ENCODE measurements at regions not wholly inside any gene's neighbourhood (a gene's known extent, or its start where the extent isn't known, plus 50 kb on each side); places are given as distances from the start of the nearest gene placed in this dataset.
"Not testable (repeated sequence)": the region's sequence is repeated elsewhere in the genome, so short reads cannot be mapped to it uniquely, and the experiment has no call there.

GRCh38 chr12:8354741-8355140 lies 101.0 kb upstream of the CLEC6A start:
- H3K36me3 Mint-ChIP-seq (ENCODE audit: low read depth); H3K4me1 Mint-ChIP-seq (ENCODE audit: low read depth); H3K4me3 Mint-ChIP-seq (ENCODE audit: low read depth); H3K27ac Mint-ChIP-seq; intact Hi-C loops (cut with micrococcal nuclease); H3K9me3 Mint-ChIP-seq; DNase-seq (ENCODE audit: low spot score); H3K27me3 Mint-ChIP-seq (ENCODE audit: low read depth): not testable (repeated sequence)

DNA sequence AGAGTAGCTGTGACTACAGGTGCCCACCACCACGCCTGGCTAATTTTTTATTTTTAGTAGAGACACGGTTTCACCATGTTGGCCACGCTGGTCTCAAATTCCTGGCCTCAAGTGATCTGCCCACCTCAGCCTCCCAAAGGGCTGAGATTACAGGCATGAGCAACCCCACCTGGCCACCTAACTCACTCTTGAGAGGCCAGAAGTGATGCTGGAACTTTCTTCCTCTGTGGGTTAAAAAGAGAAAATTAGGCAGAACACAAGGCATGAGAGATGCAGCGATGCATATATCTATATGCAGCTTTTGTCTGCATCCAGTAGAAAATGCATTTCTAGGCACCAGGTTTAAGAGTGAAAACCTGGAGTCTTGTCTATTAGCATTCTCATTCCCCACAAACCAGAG lies 100.2 kb upstream of the CLEC6A start:
- H3K27me3 Mint-ChIP-seq (ENCODE audit: low read depth); H3K36me3 Mint-ChIP-seq (ENCODE audit: low read depth); intact Hi-C loops (cut with micrococcal nuclease); DNase-seq (ENCODE audit: low spot score); H3K9me3 Mint-ChIP-seq; H3K27ac Mint-ChIP-seq; H3K4me1 Mint-ChIP-seq (ENCODE audit: low read depth); H3K4me3 Mint-ChIP-seq (ENCODE audit: low read depth): not testable (repeated sequence)

- intact Hi-C loops (cut with micrococcal nuclease); H3K27me3 Mint-ChIP-seq (ENCODE audit: low read depth); H3K9me3 Mint-ChIP-seq; H3K36me3 Mint-ChIP-seq (ENCODE audit: low read depth); H3K27ac Mint-ChIP-seq; DNase-seq (ENCODE audit: low spot score); H3K4me3 Mint-ChIP-seq (ENCODE audit: low read depth); H3K4me1 Mint-ChIP-seq (ENCODE audit: low read depth): not testable (repeated sequence)
Measured at GRCh38 chr12:8373744-8374143, 82.0 kb upstream of the CLEC6A start.

DNA sequence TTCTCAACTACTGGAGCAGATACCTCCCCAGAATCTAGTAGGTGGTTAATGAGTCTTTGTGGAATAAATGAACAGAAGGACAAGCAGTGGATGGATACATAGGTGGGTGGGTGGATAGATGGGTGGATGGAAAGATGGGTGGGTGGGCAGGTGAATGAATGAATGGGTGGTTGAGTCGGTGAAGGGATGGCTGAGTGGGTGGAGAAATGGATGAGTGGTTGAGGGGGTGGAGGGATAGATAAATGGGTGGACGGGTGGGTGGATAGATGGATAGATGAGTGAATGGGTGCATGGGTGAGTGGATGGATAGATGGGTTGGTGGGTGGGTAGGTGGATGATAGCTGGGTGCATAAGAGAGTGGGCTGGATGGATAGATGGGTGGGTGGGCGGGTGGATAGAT lies 80.6 kb upstream of the CLEC6A start:
- intact Hi-C loops (cut with micrococcal nuclease); H3K27me3 Mint-ChIP-seq (ENCODE audit: low read depth); H3K27ac Mint-ChIP-seq; H3K4me3 Mint-ChIP-seq (ENCODE audit: low read depth); DNase-seq (ENCODE audit: low spot score); H3K9me3 Mint-ChIP-seq; H3K36me3 Mint-ChIP-seq (ENCODE audit: low read depth); H3K4me1 Mint-ChIP-seq (ENCODE audit: low read depth): not testable (repeated sequence)

GRCh38 chr12:8377756-8378155 lies 78.0 kb upstream of the CLEC6A start:
- intact Hi-C loops (cut with micrococcal nuclease); H3K9me3 Mint-ChIP-seq; H3K27ac Mint-ChIP-seq; H3K36me3 Mint-ChIP-seq (ENCODE audit: low read depth); H3K4me3 Mint-ChIP-seq (ENCODE audit: low read depth); DNase-seq (ENCODE audit: low spot score); H3K4me1 Mint-ChIP-seq (ENCODE audit: low read depth); H3K27me3 Mint-ChIP-seq (ENCODE audit: low read depth): not testable (repeated sequence)

DNA sequence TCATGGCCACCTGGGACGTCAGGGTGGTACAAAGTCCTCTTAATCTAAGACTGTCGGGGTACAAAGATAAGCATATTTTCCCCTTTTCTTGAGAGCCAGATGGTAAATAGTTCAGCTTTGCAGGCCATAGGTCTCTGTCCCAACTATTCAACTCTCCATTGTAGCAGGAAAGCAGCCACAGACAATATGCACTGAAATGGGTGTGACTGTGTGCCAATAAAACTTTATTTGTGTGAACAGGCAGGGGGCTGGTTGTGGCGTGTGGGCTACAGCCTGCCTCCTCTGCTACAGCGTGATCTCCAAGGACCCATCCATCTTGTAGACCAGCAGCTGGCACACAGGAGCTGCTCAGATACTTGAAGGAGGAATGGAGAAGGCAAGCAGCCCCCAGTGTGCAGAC lies 73.2 kb upstream of the CLEC6A start:
- H3K36me3 Mint-ChIP-seq (ENCODE audit: low read depth); H3K9me3 Mint-ChIP-seq; H3K4me3 Mint-ChIP-seq (ENCODE audit: low read depth); intact Hi-C loops (cut with micrococcal nuclease); H3K27ac Mint-ChIP-seq; H3K27me3 Mint-ChIP-seq (ENCODE audit: low read depth); H3K4me1 Mint-ChIP-seq (ENCODE audit: low read depth); DNase-seq (ENCODE audit: low spot score): not testable (repeated sequence)

GRCh38 chr12:8384686-8385085 lies 71.1 kb upstream of the CLEC6A start:
- H3K4me1 Mint-ChIP-seq (ENCODE audit: low read depth); intact Hi-C loops (cut with micrococcal nuclease); H3K4me3 Mint-ChIP-seq (ENCODE audit: low read depth); H3K27ac Mint-ChIP-seq; H3K9me3 Mint-ChIP-seq; H3K36me3 Mint-ChIP-seq (ENCODE audit: low read depth); DNase-seq (ENCODE audit: low spot score): not testable (repeated sequence)
- peaks cover 13% of the 10 kb centered on the region for H3K27me3 Mint-ChIP-seq (ENCODE audit: low read depth)

GRCh38 chr12:8385431-8385830 lies 70.3 kb upstream of the CLEC6A start:
- DNase-seq (ENCODE audit: low spot score); H3K4me1 Mint-ChIP-seq (ENCODE audit: low read depth); intact Hi-C loops (cut with micrococcal nuclease); H3K27ac Mint-ChIP-seq; H3K36me3 Mint-ChIP-seq (ENCODE audit: low read depth); H3K4me3 Mint-ChIP-seq (ENCODE audit: low read depth); H3K9me3 Mint-ChIP-seq: not testable (repeated sequence)
- H3K27me3 Mint-ChIP-seq (ENCODE audit: low read depth) = peaks cover 13% of the 10 kb centered on the region

DNA sequence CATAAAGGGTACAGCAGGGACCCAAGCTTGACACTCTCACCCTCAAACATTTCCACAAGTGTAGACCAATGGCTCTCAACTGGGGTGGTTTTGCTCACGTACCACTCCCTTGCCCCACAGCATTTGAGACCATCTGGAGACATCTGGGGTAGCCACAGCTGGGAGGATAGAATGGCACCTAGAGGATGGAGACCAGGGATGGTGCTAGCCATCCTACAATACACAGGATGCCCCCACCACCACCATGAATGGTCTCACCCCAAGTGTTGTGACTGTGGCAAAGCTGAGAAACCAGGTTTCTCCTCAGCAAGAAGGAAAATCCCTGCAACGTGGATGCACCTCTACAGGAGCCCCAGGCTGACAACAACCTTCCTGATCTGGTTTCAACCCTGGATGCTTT lies 69.1 kb upstream of the CLEC6A start:
- H3K36me3 Mint-ChIP-seq (ENCODE audit: low read depth); H3K4me3 Mint-ChIP-seq (ENCODE audit: low read depth); H3K9me3 Mint-ChIP-seq; H3K4me1 Mint-ChIP-seq (ENCODE audit: low read depth); intact Hi-C loops (cut with micrococcal nuclease); DNase-seq (ENCODE audit: low spot score); H3K27ac Mint-ChIP-seq: not testable (repeated sequence)
- peaks cover 14% of the 10 kb centered on the region for H3K27me3 Mint-ChIP-seq (ENCODE audit: low read depth)

- peaks cover 16% of the 10 kb centered on the region for H3K27me3 Mint-ChIP-seq (ENCODE audit: low read depth)
- DNase-seq (ENCODE audit: low spot score); intact Hi-C loops (cut with micrococcal nuclease); H3K36me3 Mint-ChIP-seq (ENCODE audit: low read depth); H3K27ac Mint-ChIP-seq; H3K4me1 Mint-ChIP-seq (ENCODE audit: low read depth); H3K9me3 Mint-ChIP-seq: not testable (repeated sequence)
- peak overlapping the region; percentile 42 for H3K4me3 Mint-ChIP-seq (ENCODE audit: low read depth)
Measured at GRCh38 chr12:8389296-8389695, 66.5 kb upstream of the CLEC6A start.

DNA sequence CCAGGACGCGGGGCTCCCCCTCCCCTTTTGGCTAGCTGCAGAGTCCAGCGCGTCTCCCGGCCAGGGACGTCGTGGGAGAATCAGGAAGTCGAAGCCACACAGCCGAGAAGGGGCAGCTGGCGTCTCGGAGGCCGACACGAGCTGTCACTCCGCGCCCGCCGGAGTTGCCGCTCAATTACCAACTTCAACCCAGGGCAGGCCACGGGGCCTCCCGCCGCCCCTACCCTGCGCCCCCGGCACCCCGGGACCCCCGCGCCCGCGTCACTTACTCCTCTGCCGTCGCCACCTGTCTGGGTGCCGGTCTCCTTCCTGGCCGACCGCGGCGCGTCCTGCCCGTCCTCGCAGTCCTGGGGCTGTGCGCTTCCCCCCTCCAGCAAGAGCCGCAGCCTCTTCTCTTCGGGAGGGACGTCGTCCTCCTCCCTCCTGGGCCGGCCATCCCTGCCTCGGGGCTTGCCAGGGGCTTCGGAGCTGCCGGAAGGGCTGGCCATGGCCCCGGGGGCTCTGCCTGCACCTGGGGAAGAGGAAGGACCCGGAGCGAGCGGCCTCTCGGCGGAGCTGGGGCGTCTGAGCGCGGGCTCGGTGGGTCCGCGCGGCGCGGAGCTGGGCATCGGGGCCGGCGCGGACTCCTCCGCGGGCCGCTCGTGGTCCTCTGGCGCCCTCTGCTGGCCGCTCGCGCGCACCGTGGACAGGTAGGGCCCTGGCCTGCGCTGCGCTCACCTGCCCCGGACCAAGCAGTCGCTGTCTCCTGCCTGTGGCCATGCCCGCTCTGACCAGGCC lies 65.6 kb upstream of the CLEC6A start:
- H3K36me3 Mint-ChIP-seq (ENCODE audit: low read depth); intact Hi-C loops (cut with micrococcal nuclease); H3K4me1 Mint-ChIP-seq (ENCODE audit: low read depth); H3K9me3 Mint-ChIP-seq; H3K27ac Mint-ChIP-seq: not testable (repeated sequence)
- peaks cover 16% of the 10 kb centered on the region for H3K27me3 Mint-ChIP-seq (ENCODE audit: low read depth)
- peak; percentile 63 for DNase-seq (ENCODE audit: low spot score)
- H3K4me3 Mint-ChIP-seq (ENCODE audit: low read depth) = peak overlapping the region; percentile 39

DNA sequence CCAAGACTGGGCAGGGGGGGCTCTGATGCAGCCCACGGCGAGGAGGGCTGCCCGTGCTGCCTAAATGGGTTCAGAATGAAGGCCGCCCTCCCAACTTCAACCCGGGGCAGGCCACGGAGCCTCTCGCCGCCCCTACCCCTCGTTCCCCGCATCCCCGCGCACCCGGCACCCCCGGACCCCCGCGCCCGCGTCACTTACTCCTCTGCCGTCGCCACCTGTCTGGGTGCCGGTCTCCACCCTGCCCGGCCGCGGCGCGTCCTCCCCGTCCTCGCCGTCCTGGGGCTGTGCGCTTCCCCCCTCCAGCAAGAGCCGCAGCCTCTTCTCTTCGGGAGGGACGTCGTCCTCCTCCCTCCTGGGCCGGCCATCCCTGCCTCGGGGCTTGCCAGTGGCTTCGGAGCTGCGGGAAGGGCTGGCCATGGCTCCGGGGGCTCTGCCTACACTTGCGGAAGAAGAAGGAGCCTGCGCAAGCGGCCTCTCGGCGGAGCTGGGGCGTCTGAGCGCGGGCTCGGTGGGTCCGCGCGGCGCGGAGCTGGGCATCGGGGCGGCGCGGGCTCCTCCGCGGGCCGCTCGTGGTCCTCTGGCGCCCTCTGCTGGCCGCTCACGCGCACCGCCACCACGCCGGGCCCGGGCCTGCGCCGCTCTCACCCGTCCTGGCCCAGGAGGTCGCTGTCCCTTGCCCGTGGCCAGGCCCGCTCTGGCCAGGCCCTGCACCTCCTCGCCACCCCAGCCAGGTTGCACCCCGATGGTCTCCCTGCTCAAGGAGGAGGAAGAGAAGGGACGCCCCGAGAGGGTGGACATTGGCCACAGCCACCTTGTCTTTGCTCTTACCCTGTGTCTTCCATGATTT lies 59.3 kb upstream of the CLEC6A start:
- H3K4me3 Mint-ChIP-seq (ENCODE audit: low read depth); H3K36me3 Mint-ChIP-seq (ENCODE audit: low read depth); intact Hi-C loops (cut with micrococcal nuclease); H3K27ac Mint-ChIP-seq; H3K4me1 Mint-ChIP-seq (ENCODE audit: low read depth); H3K9me3 Mint-ChIP-seq: not testable (repeated sequence)
- DNase-seq (ENCODE audit: low spot score) = peak; percentile 43
- H3K27me3 Mint-ChIP-seq (ENCODE audit: low read depth) = peaks cover 14% of the 10 kb centered on the region

DNA sequence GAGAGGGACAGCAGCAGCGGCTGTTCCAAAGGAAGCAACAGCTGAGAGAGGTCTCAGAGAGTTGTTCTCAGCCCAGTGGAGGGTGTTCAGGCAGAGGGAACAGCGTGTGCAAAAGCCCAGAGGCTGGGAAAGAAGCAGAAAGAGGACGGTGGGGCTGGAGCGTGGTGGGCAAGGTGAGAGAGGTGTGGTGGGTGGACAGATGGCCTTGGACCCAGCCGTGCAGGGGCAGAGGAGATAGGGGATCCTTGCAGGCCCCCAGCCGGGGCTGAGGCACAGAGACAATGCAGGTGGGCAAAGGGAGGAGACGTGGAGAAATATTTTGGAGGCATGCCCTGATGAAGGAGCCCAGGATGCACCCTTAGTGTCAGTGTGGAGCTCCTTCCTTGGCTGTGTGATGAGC lies 58.4 kb upstream of the CLEC6A start:
- DNase-seq (ENCODE audit: low spot score); H3K36me3 Mint-ChIP-seq (ENCODE audit: low read depth); intact Hi-C loops (cut with micrococcal nuclease); H3K4me1 Mint-ChIP-seq (ENCODE audit: low read depth); H3K27ac Mint-ChIP-seq; H3K9me3 Mint-ChIP-seq; H3K4me3 Mint-ChIP-seq (ENCODE audit: low read depth): not testable (repeated sequence)
- peaks cover 14% of the 10 kb centered on the region for H3K27me3 Mint-ChIP-seq (ENCODE audit: low read depth)
